H9 (cell line): ENCODE measurements at regions not wholly inside any gene's neighbourhood (a gene's known extent, or its start where the extent isn't known, plus 50 kb on each side); places are given as distances from the start of the nearest gene placed in this dataset.

Experiments used
- DNase-seq: peaks from one replicate; pipeline ENCODE4 v3.0.0-alpha.2; 2017
- H2AFZ ChIP-seq: one replicate; pipeline ENCODE4 v1.6.1; 2013; ENCODE audit warnings: mild to moderate bottlenecking, low read length, control low read depth, moderate library complexity
- H2AK5ac ChIP-seq: 2 replicates; pipeline ENCODE4 v1.6.1; 2013; ENCODE audit warnings: low read length, control low read depth, mixed read lengths; ENCODE audit not compliant: insufficient read length
- H2BK120ac ChIP-seq: one replicate; pipeline ENCODE4 v1.6.1; 2013; ENCODE audit warnings: low read depth, mild to moderate bottlenecking, low read length, control low read depth, inconsistent platforms; ENCODE audit not compliant: poor library complexity, severe bottlenecking
- H2BK12ac ChIP-seq: 2 replicates; pipeline ENCODE4 v1.6.1; 2013; ENCODE audit warnings: low read length, control low read depth, mixed read lengths, low read depth; ENCODE audit not compliant: insufficient read length
- H2BK15ac ChIP-seq: 2 replicates; pipeline ENCODE4 v1.6.1; 2013; ENCODE audit warnings: low read depth, low read length, control low read depth
- H2BK20ac ChIP-seq: one replicate; pipeline ENCODE4 v1.6.1; 2013; ENCODE audit warnings: low read depth, mild to moderate bottlenecking, low read length, control low read depth, inconsistent platforms; ENCODE audit not compliant: poor library complexity, severe bottlenecking
- H2BK5ac ChIP-seq: 2 replicates; pipeline ENCODE4 v1.6.1; 2013; ENCODE audit warnings: low read length, control low read depth, mixed read lengths; ENCODE audit not compliant: insufficient read length
- H3K14ac ChIP-seq: 2 replicates; pipeline ENCODE4 v1.6.1; 2013; ENCODE audit warnings: low read length, control low read depth; ENCODE audit not compliant: insufficient read depth
- H3K18ac ChIP-seq: 2 replicates; pipeline ENCODE4 v1.6.1; 2013; ENCODE audit warnings: low read depth, mild to moderate bottlenecking, mixed read lengths, low read length, control low read depth; ENCODE audit not compliant: insufficient read length
- H3K23ac ChIP-seq: 2 replicates; pipeline ENCODE4 v1.6.1; 2013; ENCODE audit warnings: low read length, control low read depth, mixed read lengths, low read depth; ENCODE audit not compliant: insufficient read length
- H3K23me2 ChIP-seq: 2 replicates; pipeline ENCODE4 v1.6.1; 2013; ENCODE audit warnings: low read depth, mild to moderate bottlenecking, mixed read lengths, low read length, control low read depth; ENCODE audit not compliant: insufficient read length, poor library complexity, severe bottlenecking
- H3K27ac ChIP-seq: 2 replicates; pipeline ENCODE4 v1.5.1; 2013; ENCODE audit warnings: low read length, control low read depth, mixed read lengths, low read depth; ENCODE audit not compliant: insufficient read length
- H3K27me3 ChIP-seq: 2 replicates; pipeline ENCODE4 v1.6.1; 2013; ENCODE audit warnings: low read length, control low read depth, inconsistent platforms; ENCODE audit not compliant: insufficient read depth
- H3K4ac ChIP-seq: 2 replicates; pipeline ENCODE4 v1.6.1; 2013; ENCODE audit warnings: low read depth, mild to moderate bottlenecking, control low read depth, inconsistent platforms, low read length, moderate library complexity
- H3K4me1 ChIP-seq: 2 replicates; pipeline ENCODE4 v1.6.1; 2013; ENCODE audit warnings: low read length, control low read depth, inconsistent platforms; ENCODE audit not compliant: insufficient read depth
- H3K4me2 ChIP-seq: 2 replicates; pipeline ENCODE4 v1.6.1; 2013; ENCODE audit warnings: low read length, control low read depth, mixed read lengths; ENCODE audit not compliant: insufficient read length, insufficient read depth
- H3K56ac ChIP-seq: 2 replicates; pipeline ENCODE4 v1.6.1; 2013; ENCODE audit warnings: low read depth, mild to moderate bottlenecking, mixed read lengths, low read length, control low read depth; ENCODE audit not compliant: insufficient read length
- H3K79me1 ChIP-seq: 2 replicates; pipeline ENCODE4 v1.6.1; 2013; ENCODE audit warnings: low read depth, mild to moderate bottlenecking, moderate library complexity, low read length, control low read depth, inconsistent platforms; ENCODE audit not compliant: insufficient read depth, poor library complexity, severe bottlenecking
- H3K79me2 ChIP-seq: 2 replicates; pipeline ENCODE4 v1.6.1; 2013; ENCODE audit warnings: low read length, control low read depth, inconsistent platforms; ENCODE audit not compliant: insufficient read depth
- H3K9ac ChIP-seq: 2 replicates; pipeline ENCODE4 v1.6.1; 2013; ENCODE audit warnings: low read length, control low read depth, mixed read lengths; ENCODE audit not compliant: insufficient read length; ENCODE audit errors: extremely low read depth
- H3K9me3 ChIP-seq: one replicate; pipeline ENCODE4 v1.6.1; 2013; ENCODE audit warnings: low read depth, low read length, inconsistent platforms; ENCODE audit not compliant: control insufficient read depth
- H3T11ph ChIP-seq: one replicate; pipeline ENCODE4 v1.6.1; 2013; ENCODE audit warnings: mild to moderate bottlenecking, low read length, control low read depth, inconsistent platforms
- H4K20me1 ChIP-seq: one replicate; pipeline ENCODE4 v1.6.1; 2013; ENCODE audit not compliant: control insufficient read depth, insufficient read length, insufficient read depth
- H4K5ac ChIP-seq: 2 replicates; pipeline ENCODE4 v1.6.1; 2013; ENCODE audit warnings: low read depth, mild to moderate bottlenecking, mixed read lengths, low read length, control low read depth; ENCODE audit not compliant: insufficient read length
- H4K8ac ChIP-seq: replicated peaks from 2 replicates; pipeline ENCODE4 v1.6.1; 2013; ENCODE audit warnings: low read length, control low read depth, mixed read lengths, low read depth; ENCODE audit not compliant: insufficient read length
- H4K91ac ChIP-seq: 2 replicates; pipeline ENCODE4 v1.6.1; 2013; ENCODE audit warnings: low read depth, mild to moderate bottlenecking, moderate library complexity, mixed read lengths, low read length, control low read depth; ENCODE audit not compliant: insufficient read length
- H3K27ac Mint-ChIP-seq, 3 experiments: 2 replicates in 2 of 3; 3 replicates in 1 of 3; pipeline ENCODE4 v1.8.0; 2020 to 2021; ENCODE audit warnings: mixed read lengths in 3 of 3, mild to moderate bottlenecking in 1 of 3, moderate library complexity in 1 of 3
- H3K27me3 Mint-ChIP-seq: 2 replicates; pipeline ENCODE4 v1.8.0; 2021; ENCODE audit warnings: low read depth, mild to moderate bottlenecking, moderate library complexity, mixed read lengths
- H3K36me3 Mint-ChIP-seq, 3 experiments: 2 replicates in 2 of 3; 3 replicates in 1 of 3; pipeline ENCODE4 v1.8.0; 2020 to 2021; ENCODE audit warnings: low read depth in 3 of 3, mixed read lengths in 3 of 3; ENCODE audit not compliant: insufficient read depth in 1 of 3
- H3K4me1 Mint-ChIP-seq, 2 experiments: 2 replicates each; pipeline ENCODE4 v1.8.0; 2020; ENCODE audit warnings: mixed read lengths in 2 of 2
- H3K4me3 Mint-ChIP-seq, 2 experiments: 2 replicates in 1 of 2; 3 replicates in 1 of 2; pipeline ENCODE4 v1.8.0; 2020 to 2021; ENCODE audit warnings: mild to moderate bottlenecking in 2 of 2, mixed read lengths in 2 of 2, moderate library complexity in 1 of 2
- H3K9me3 Mint-ChIP-seq, 2 experiments: 2 replicates in 1 of 2; 3 replicates in 1 of 2; pipeline ENCODE4 v1.8.0; 2020; ENCODE audit warnings: mild to moderate bottlenecking in 2 of 2, mixed read lengths in 2 of 2, moderate library complexity in 1 of 2
- WGBS: extraction: QIAGEN DNeasy Blood & Tissue Kit; methylation state at CpG from one replicate; pipeline ENCODE4 v1.1.7; 2013; ENCODE audit warnings: missing lambda C conversion rate, low lambda C conversion rate, mixed read lengths; ENCODE audit not compliant: insufficient read length; ENCODE audit errors: extremely low coverage; 5-methylcytosine and 5-hydroxymethylcytosine counted together
- TF ChIP-seq, protein P1 (sequence below): fragments of 200-600 bp; sonication (generic); conservative IDR thresholded peaks from 3 replicates; pipeline ENCODE4 v1.8.0; 2021; ENCODE audit warnings: antibody characterized with exemption, mild to moderate bottlenecking

DNA sequence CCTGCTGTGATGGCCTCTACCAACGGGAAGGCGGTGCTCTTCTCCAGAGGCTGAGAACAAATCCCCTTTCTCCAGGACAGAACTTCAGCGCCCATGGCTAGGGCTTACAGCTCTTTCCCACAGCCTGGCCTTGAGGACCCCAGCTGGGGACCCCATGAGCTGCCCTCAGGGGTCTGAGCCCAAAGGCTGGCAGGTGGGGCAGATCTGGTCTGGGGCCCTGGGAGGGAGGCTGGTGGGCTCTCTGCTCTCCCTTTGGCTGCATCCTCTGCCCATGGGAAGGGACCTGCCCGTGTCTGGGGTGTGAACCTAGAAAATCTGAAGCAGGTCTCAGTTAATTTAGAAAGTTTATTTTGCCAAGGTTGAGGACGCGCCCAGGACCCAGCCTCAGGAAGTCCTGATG, 322.1 kb downstream of the ADGRD1 start:
- no peak overlapping the region for H4K8ac ChIP-seq
- TF ChIP-seq, protein P1, sequence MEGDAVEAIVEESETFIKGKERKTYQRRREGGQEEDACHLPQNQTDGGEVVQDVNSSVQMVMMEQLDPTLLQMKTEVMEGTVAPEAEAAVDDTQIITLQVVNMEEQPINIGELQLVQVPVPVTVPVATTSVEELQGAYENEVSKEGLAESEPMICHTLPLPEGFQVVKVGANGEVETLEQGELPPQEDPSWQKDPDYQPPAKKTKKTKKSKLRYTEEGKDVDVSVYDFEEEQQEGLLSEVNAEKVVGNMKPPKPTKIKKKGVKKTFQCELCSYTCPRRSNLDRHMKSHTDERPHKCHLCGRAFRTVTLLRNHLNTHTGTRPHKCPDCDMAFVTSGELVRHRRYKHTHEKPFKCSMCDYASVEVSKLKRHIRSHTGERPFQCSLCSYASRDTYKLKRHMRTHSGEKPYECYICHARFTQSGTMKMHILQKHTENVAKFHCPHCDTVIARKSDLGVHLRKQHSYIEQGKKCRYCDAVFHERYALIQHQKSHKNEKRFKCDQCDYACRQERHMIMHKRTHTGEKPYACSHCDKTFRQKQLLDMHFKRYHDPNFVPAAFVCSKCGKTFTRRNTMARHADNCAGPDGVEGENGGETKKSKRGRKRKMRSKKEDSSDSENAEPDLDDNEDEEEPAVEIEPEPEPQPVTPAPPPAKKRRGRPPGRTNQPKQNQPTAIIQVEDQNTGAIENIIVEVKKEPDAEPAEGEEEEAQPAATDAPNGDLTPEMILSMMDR = no peak
- H3K79me1 ChIP-seq = no peaks in the 10 kb centered on the region
- H3K23ac ChIP-seq = no peak overlapping the region
- H2BK12ac ChIP-seq = no peak overlapping the region
- no peak overlapping the region for H2BK5ac ChIP-seq
- peaks cover 6 to 16% of the 10 kb centered on the region in 2 experiments for H3K4me1 Mint-ChIP-seq
- H3K18ac ChIP-seq = no peak overlapping the region
- WGBS = no CpG with 5 or more reads among the region's 6 CpGs
- no peaks in the 10 kb centered on the region for H3K27me3 ChIP-seq
- H2BK120ac ChIP-seq = no peak overlapping the region
- H3K14ac ChIP-seq = no peak overlapping the region
- H3K79me2 ChIP-seq = no peaks in the 10 kb centered on the region
- no peak overlapping the region for H2AK5ac ChIP-seq
- H3K27ac Mint-ChIP-seq = no peak overlapping the region
- no peak overlapping the region for H3T11ph ChIP-seq
- H3K23me2 ChIP-seq = no peaks in the 10 kb centered on the region
- no peaks in the 10 kb centered on the region; a peak in 1 of 7 replicates for H3K36me3 Mint-ChIP-seq
- H3K27ac ChIP-seq = no peak overlapping the region
- H3K9ac ChIP-seq = no peak overlapping the region
- DNase-seq = no peak
- no peak overlapping the region for H3K4ac ChIP-seq
- no peak overlapping the region for H4K91ac ChIP-seq
- no peaks in the 10 kb centered on the region for H4K20me1 ChIP-seq
- no peak overlapping the region for H3K4me2 ChIP-seq
- H3K9me3 ChIP-seq = no peaks in the 10 kb centered on the region
- H3K4me3 Mint-ChIP-seq = no peak overlapping the region
- H4K5ac ChIP-seq = no peak overlapping the region
- H2BK15ac ChIP-seq = no peak overlapping the region
- no peaks in the 10 kb centered on the region for H3K4me1 ChIP-seq
- no peak overlapping the region for H2BK20ac ChIP-seq
- H3K56ac ChIP-seq = no peak overlapping the region
- no peak overlapping the region for H2AFZ ChIP-seq
- H3K9me3 Mint-ChIP-seq = no peaks in the 10 kb centered on the region
- peaks cover 2% of the 10 kb centered on the region; the same call in 1 of the 2 replicates for H3K27me3 Mint-ChIP-seq
